Uterus (tissue), 3 donors: ENCODE measurements at regions not wholly inside any gene's neighbourhood (a gene's known extent, or its start where the extent isn't known, plus 50 kb on each side); places are given as distances from the start of the nearest gene placed in this dataset.

ENCODE experiments used
- DNase-seq, 2 donors: peaks; one replicate each; pipeline ENCODE4 v3.0.0-alpha.2; 2019 to 2020
- H3K27ac ChIP-seq, 2 donors: fragments of 200-600 bp; sonication (generic); 1 replicate in 1 of 2; 2 replicates in 1 of 2; pipeline ENCODE4 v1.5.1; 2016 to 2018
- H3K27me3 ChIP-seq, 2 donors: fragments of 200-600 bp; sonication (generic); one replicate each; pipeline ENCODE4 v1.5.1; 2018 to 2019; ENCODE audit warnings: control low read depth in 1 of 2
- H3K36me3 ChIP-seq, 2 donors: fragments of 200-600 bp; sonication (generic); one replicate each; pipeline ENCODE4 v1.5.1; 2019; ENCODE audit warnings: control low read depth in 1 of 2
- H3K4me1 ChIP-seq, 2 donors: fragments of 200-600 bp; sonication (generic); one replicate each; pipeline ENCODE4 v1.5.1; 2018 to 2019; ENCODE audit warnings: control low read depth in 1 of 2
- H3K4me3 ChIP-seq, 2 donors: fragments of 200-600 bp; sonication (generic); 1 replicate in 1 of 2; 2 replicates in 1 of 2; pipeline ENCODE4 v1.5.1; 2018 to 2019; ENCODE audit warnings: mild to moderate bottlenecking in 1 of 2
- H3K9me3 ChIP-seq, 2 donors: fragments of 200-600 bp; sonication (generic); one replicate each; pipeline ENCODE4 v1.5.1; 2019; ENCODE audit warnings: control low read depth in 1 of 2
- CTCF ChIP-seq, 4 experiments: fragments of 200-600 bp in 2 of 4; fragments of 450-650 bp in 2 of 4; sonication (generic) in 2 of 4; IDR thresholded peaks; one replicate each; pipeline ENCODE4 v1.5.1; 2016 to 2019; ENCODE audit warnings: antibody characterized with exemption in 4 of 4, mild to moderate bottlenecking in 2 of 4, moderate library complexity in 1 of 4
- POLR2A ChIP-seq, 2 donors: fragments of 450-650 bp; IDR thresholded peaks; one replicate each; pipeline ENCODE4 v1.6.1; 2016; ENCODE audit warnings: antibody characterized with exemption in 2 of 2, mild to moderate bottlenecking in 1 of 2, moderate library complexity in 1 of 2
- intact Hi-C: fragments of 100-400 bp; cut with DNase I; formaldehyde crosslinking; loops from one replicate; pipeline ENCODE4 v1.15.1; 2023; ENCODE audit warnings: low total_unique reads
- donor health status: DM: yes; HTN: yes; CAD: no.

GRCh38 chr6:169315830-169316614 is 62.4 kb upstream of the THBS2 start:
- TF ChIP-seq CTCF (IDR thresholded peaks at IDR 0.05), result no peak
- TF ChIP-seq POLR2A (IDR thresholded peaks at IDR 0.05), result no peak
- no peak overlapping the region for H3K4me3 ChIP-seq
- no peaks in the 10 kb centered on the region for H3K27me3 ChIP-seq
- no peaks in the 10 kb centered on the region for H3K36me3 ChIP-seq
- intact Hi-C loops, result no loop called here
- no peak for DNase-seq
- no peak overlapping the region for H3K27ac ChIP-seq
- no peaks in the 10 kb centered on the region for H3K9me3 ChIP-seq
- H3K4me1 ChIP-seq, result no peaks in the 10 kb centered on the region

- TF ChIP-seq POLR2A (IDR thresholded peaks at IDR 0.05) (no peak), CTCF (IDR thresholded peaks at IDR 0.05) (no peak)
- no peaks in the 10 kb centered on the region for H3K36me3 ChIP-seq
- intact Hi-C loops, result no loop called here
- no peaks in the 10 kb centered on the region for H3K4me1 ChIP-seq
- H3K9me3 ChIP-seq, result no peaks in the 10 kb centered on the region
- H3K4me3 ChIP-seq, result no peak overlapping the region
- no peaks in the 10 kb centered on the region for H3K27me3 ChIP-seq
- H3K27ac ChIP-seq, result no peak overlapping the region
- no peak for DNase-seq
These were observed 59.8 kb upstream of the THBS2 start for GRCh38 chr6:169313347-169314010.

GRCh38 chr6:169312658-169313346 is 59.2 kb upstream of the THBS2 start:
- no peak for TF ChIP-seq CTCF (IDR thresholded peaks at IDR 0.05)
- TF ChIP-seq POLR2A (IDR thresholded peaks at IDR 0.05), result no peak
- H3K36me3 ChIP-seq, result no peaks in the 10 kb centered on the region
- H3K9me3 ChIP-seq, result no peaks in the 10 kb centered on the region
- H3K27me3 ChIP-seq, result no peaks in the 10 kb centered on the region
- H3K27ac ChIP-seq, result no peak overlapping the region
- DNase-seq, result peak in 1 of 2 donors; percentile 48
- intact Hi-C loops, result no loop called here
- no peaks in the 10 kb centered on the region for H3K4me1 ChIP-seq
- H3K4me3 ChIP-seq, result no peak overlapping the region

GRCh38 chr6:169310983-169311382 is 57.3 kb upstream of the THBS2 start:
- TF ChIP-seq POLR2A (IDR thresholded peaks at IDR 0.05) (no peak), CTCF (IDR thresholded peaks at IDR 0.05) (no peak)
- intact Hi-C loops, result no loop called here

More at GRCh38 chr6:169310983-169311382, 57.3 kb upstream of the THBS2 start:
- no peak overlapping the region for H3K4me3 ChIP-seq
- no peak overlapping the region for H3K27ac ChIP-seq
- no peaks in the 10 kb centered on the region for H3K4me1 ChIP-seq
- no peaks in the 10 kb centered on the region for H3K27me3 ChIP-seq
- no peaks in the 10 kb centered on the region for H3K36me3 ChIP-seq
- DNase-seq, result no peak
- H3K9me3 ChIP-seq, result no peaks in the 10 kb centered on the region
